Spinal cord (tissue), 9 donors: ENCODE measurements at regions not wholly inside any gene's neighbourhood (a gene's known extent, or its start where the extent isn't known, plus 50 kb on each side); places are given as distances from the start of the nearest gene placed in this dataset.

Experiments used
- DNase-seq, 6 donors: peaks; one replicate each; pipeline versions ENCODE4 v3.0.0 to v3.0.0-alpha.2; 2013 to 2015; ENCODE audit warnings: low spot score in 6 of 6, low read depth in 4 of 6
- H3K27ac ChIP-seq: one replicate; pipeline ENCODE4 v1.5.1; 2013; ENCODE audit warnings: low read depth, low read length, control low read depth
- H3K27me3 ChIP-seq: one replicate; pipeline ENCODE4 v1.6.1; 2013; ENCODE audit warnings: low read length; ENCODE audit not compliant: control insufficient read depth, insufficient read depth
- H3K36me3 ChIP-seq: one replicate; pipeline ENCODE4 v1.6.1; 2013; ENCODE audit warnings: low read length; ENCODE audit not compliant: control insufficient read depth, insufficient read depth
- H3K4me1 ChIP-seq: one replicate; pipeline ENCODE4 v1.6.1; 2013; ENCODE audit warnings: low read length; ENCODE audit not compliant: control insufficient read depth, insufficient read depth
- H3K4me3 ChIP-seq: one replicate; pipeline ENCODE4 v1.5.1; 2013; ENCODE audit warnings: low read depth, low read length, control low read depth
- H3K9me3 ChIP-seq: one replicate; pipeline ENCODE4 v1.6.1; 2013; ENCODE audit warnings: low read length; ENCODE audit not compliant: control insufficient read depth, insufficient read depth
- WGBS: methylation state at CpG from one replicate; pipeline ENCODE4 v1.1.5; 2013; ENCODE audit warnings: missing lambda C conversion rate; ENCODE audit not compliant: insufficient coverage; 5-methylcytosine and 5-hydroxymethylcytosine counted together
- donor health status: healthy.

GRCh38 chr10:28250782-28251181 is 52.1 kb downstream of the MPP7 start:
- Histone ChIP-seq H3K36me3 (no peaks in the 10 kb centered on the region), H3K9me3 (no peaks in the 10 kb centered on the region), H3K27me3 (no peaks in the 10 kb centered on the region), H3K27ac (no peak overlapping the region), H3K4me3 (no peak overlapping the region), H3K4me1 (no peaks in the 10 kb centered on the region)
- peak in 4 of 6 donors; percentile 1 to 77 (median 42) for DNase-seq

DNA sequence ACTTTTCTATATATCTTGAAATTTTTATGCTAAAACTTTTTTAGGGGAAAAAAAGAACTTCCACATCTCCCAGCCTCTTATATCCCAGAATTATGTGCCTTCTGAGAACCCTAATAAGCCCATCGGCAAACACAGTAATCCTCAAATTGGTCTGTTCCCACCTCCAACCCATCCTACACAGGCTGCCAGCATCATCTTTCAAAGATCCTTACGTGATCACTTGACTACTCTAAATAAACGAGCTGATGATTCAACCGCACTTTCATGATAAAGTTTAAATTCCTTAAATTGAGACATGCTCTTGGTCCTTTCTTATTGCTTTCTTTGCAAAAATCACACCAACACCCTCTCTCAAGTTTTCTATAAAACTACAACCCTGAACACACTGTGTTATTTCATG is 52.5 kb downstream of the MPP7 start:
- 92% methylated on average over 4 of the region's 4 CpGs for WGBS
- H3K4me3 ChIP-seq, result no peak overlapping the region
- no peak for DNase-seq
- H3K27ac ChIP-seq, result no peak overlapping the region
- H3K9me3 ChIP-seq, result no peaks in the 10 kb centered on the region
- H3K27me3 ChIP-seq, result no peaks in the 10 kb centered on the region
- no peaks in the 10 kb centered on the region for H3K4me1 ChIP-seq
- H3K36me3 ChIP-seq, result no peaks in the 10 kb centered on the region

- Histone ChIP-seq H3K9me3 (no peaks in the 10 kb centered on the region), H3K4me3 (no peak overlapping the region), H3K36me3 (no peaks in the 10 kb centered on the region), H3K4me1 (no peaks in the 10 kb centered on the region), H3K27me3 (no peaks in the 10 kb centered on the region), H3K27ac (no peak overlapping the region)
- 91% methylated on average over 5 of the region's 6 CpGs for WGBS
- DNase-seq, result no peak
Measured at GRCh38 chr10:28249512-28249911, 53.4 kb downstream of the MPP7 start.

DNA sequence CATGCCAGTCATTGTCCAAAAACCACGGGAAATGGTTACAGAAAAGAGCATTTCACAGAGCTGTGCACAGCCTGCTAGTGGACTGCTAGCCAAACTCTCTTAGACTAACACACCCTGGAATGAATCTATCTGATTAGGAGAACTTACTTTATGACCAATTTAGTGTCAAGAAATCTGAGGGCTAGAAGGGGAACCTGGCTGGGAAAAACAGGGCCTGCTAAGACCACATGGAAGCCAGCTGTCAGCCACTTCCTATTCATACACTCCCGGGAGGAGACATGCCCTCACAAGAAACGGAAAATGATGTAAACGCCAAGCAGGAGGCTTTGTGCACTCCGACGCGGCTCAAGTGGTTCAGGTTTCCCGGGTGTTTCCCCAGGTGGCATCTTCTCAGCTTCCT is 54.8 kb downstream of the MPP7 start:
- WGBS, result 61% methylated on average over 8 of the region's 8 CpGs
- no peak for DNase-seq
- Histone ChIP-seq H3K4me3 (no peak overlapping the region), H3K36me3 (no peaks in the 10 kb centered on the region), H3K27me3 (no peaks in the 10 kb centered on the region), H3K9me3 (no peaks in the 10 kb centered on the region), H3K4me1 (no peaks in the 10 kb centered on the region), H3K27ac (no peak overlapping the region)

GRCh38 chr10:28246023-28246422 is 56.8 kb downstream of the MPP7 start:
- Histone ChIP-seq H3K27me3 (no peaks in the 10 kb centered on the region), H3K27ac (no peak overlapping the region), H3K9me3 (no peaks in the 10 kb centered on the region), H3K4me3 (no peak overlapping the region), H3K4me1 (no peaks in the 10 kb centered on the region), H3K36me3 (no peaks in the 10 kb centered on the region)
- no peak for DNase-seq

DNA sequence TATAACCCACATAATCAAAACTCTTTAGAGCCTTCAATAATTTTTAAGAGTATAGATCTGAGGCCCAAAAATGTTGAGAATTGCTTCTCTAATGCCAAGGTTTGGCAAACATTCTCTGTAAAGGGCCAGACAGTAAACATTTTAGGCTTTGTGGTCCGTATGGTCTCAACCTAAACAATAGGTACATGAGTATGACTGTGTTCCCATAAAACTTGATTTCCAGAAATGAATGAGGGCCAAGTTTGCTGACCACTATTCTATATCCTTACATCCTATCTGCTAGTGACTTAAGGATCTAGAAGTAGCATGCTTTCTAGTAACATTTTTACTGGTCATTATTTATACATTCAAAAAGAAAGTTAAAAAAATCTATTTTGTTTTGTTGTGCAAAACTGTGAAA is 58.9 kb downstream of the MPP7 start:
- DNase-seq, result no peak
- Histone ChIP-seq H3K4me1 (no peaks in the 10 kb centered on the region), H3K27ac (no peak overlapping the region), H3K4me3 (no peak overlapping the region), H3K9me3 (no peaks in the 10 kb centered on the region), H3K36me3 (no peaks in the 10 kb centered on the region), H3K27me3 (no peaks in the 10 kb centered on the region)
- 80% methylated on average over 1 of the region's 1 CpG for WGBS

GRCh38 chr10:28242555-28243204 is 60.2 kb downstream of the MPP7 start:
- WGBS, result no CpG with 5 or more reads among the region's 1 CpG
- Histone ChIP-seq H3K4me1 (no peaks in the 10 kb centered on the region), H3K4me3 (no peak overlapping the region), H3K27me3 (no peaks in the 10 kb centered on the region), H3K36me3 (no peaks in the 10 kb centered on the region), H3K9me3 (no peaks in the 10 kb centered on the region), H3K27ac (no peak overlapping the region)
- no peak for DNase-seq

- no peaks in the 10 kb centered on the region for H3K36me3 ChIP-seq
- H3K27me3 ChIP-seq, result no peaks in the 10 kb centered on the region
- H3K9me3 ChIP-seq, result no peaks in the 10 kb centered on the region
- WGBS, result no CpG with 5 or more reads among the region's 3 CpGs
- H3K4me3 ChIP-seq, result no peak overlapping the region
- H3K27ac ChIP-seq, result no peak overlapping the region
- DNase-seq, result peak; percentile 28 to 91 (median 48)
- no peaks in the 10 kb centered on the region for H3K4me1 ChIP-seq
Measured at GRCh38 chr10:28241741-28242399, 61.0 kb downstream of the MPP7 start.

GRCh38 chr10:28240400-28240799 is 62.5 kb downstream of the MPP7 start:
- Histone ChIP-seq H3K4me3 (no peak overlapping the region), H3K27ac (no peak overlapping the region), H3K36me3 (no peaks in the 10 kb centered on the region), H3K27me3 (no peaks in the 10 kb centered on the region), H3K4me1 (no peaks in the 10 kb centered on the region), H3K9me3 (no peaks in the 10 kb centered on the region)
- WGBS, result no CpG with 5 or more reads among the region's 2 CpGs
- no peak for DNase-seq

GRCh38 chr10:28236591-28236990 is 66.3 kb downstream of the MPP7 start:
- Histone ChIP-seq H3K9me3 (no peaks in the 10 kb centered on the region), H3K4me1 (no peaks in the 10 kb centered on the region), H3K27me3 (no peaks in the 10 kb centered on the region), H3K27ac (no peak overlapping the region), H3K36me3 (no peaks in the 10 kb centered on the region), H3K4me3 (no peak overlapping the region)
- peak in 1 of 6 donors; percentile 30 for DNase-seq
- 63% methylated on average over 10 of the region's 12 CpGs for WGBS
